Colonic mucosa (tissue), 4 donors: ENCODE measurements at regions not wholly inside any gene's neighbourhood (a gene's known extent, or its start where the extent isn't known, plus 50 kb on each side); places are given as distances from the start of the nearest gene placed in this dataset.

Source experiments
- DNase-seq: peaks from one replicate; pipeline ENCODE4 v3.0.0-alpha.2; 2020
- H3K27ac ChIP-seq: fragments of 200-600 bp; one replicate; pipeline ENCODE4 v1.8.0; 2021
- H3K27me3 ChIP-seq: fragments of 200-600 bp; one replicate; pipeline ENCODE4 v1.8.0; 2021
- H3K36me3 ChIP-seq: fragments of 200-600 bp; one replicate; pipeline ENCODE4 v1.8.0; 2021
- H3K4me1 ChIP-seq: fragments of 200-600 bp; one replicate; pipeline ENCODE4 v1.8.0; 2021; ENCODE audit warnings: mild to moderate bottlenecking
- H3K4me3 ChIP-seq: fragments of 200-600 bp; one replicate; pipeline ENCODE4 v1.8.0; 2021
- H3K9ac ChIP-seq, 2 donors: one replicate each; pipeline ENCODE4 v1.7.0; 2013; ENCODE audit warnings: control low read depth in 2 of 2, low read depth in 2 of 2, low read length in 2 of 2
- H3K9me3 ChIP-seq: fragments of 200-600 bp; one replicate; pipeline ENCODE4 v1.8.0; 2021
- CTCF ChIP-seq: fragments of 200-600 bp; IDR thresholded peaks from one replicate; pipeline ENCODE4 v1.8.0; 2022; ENCODE audit warnings: antibody characterized with exemption, mild to moderate bottlenecking
- intact Hi-C: fragments of 100-400 bp; cut with DNase I; formaldehyde crosslinking; loops from one replicate; pipeline ENCODE4 v1.14.1; 2022
- donor health status: healthy.
- donor health status: DM: no; HTN: no; CAD: no.
- donor health status: DM: no; HTN: no; CAD: no.

DNA sequence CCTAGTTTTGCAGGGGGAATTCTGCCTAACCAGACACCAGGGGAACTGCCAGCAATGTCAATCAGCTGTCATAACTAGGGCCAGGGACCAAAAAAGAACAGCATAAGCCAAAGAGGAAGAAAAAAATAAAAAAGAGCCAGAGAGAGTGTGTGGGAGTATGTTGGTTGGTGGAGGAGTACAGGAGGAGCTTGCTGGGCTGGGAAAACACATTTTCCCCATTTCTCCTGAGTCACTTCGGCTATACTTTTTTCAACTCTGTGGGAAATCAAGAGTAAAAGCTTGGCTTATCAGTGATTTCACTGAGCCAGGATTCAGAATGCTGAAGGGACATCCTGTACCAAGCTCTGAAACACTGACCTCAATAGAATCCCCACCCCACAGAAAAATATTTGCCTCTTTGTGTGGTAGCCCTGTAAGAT lies 144.7 kb upstream of the DPH6 start:
- Histone ChIP-seq H3K9me3 (no peaks in the 10 kb centered on the region), H3K4me3 (no peak overlapping the region), H3K27ac (no peak overlapping the region), H3K36me3 (no peaks in the 10 kb centered on the region), H3K27me3 (no peaks in the 10 kb centered on the region), H3K4me1 (no peaks in the 10 kb centered on the region), H3K9ac (no peak overlapping the region)
- intact Hi-C loops = no loop called here
- no peak for DNase-seq
- TF ChIP-seq CTCF = no peak

DNA sequence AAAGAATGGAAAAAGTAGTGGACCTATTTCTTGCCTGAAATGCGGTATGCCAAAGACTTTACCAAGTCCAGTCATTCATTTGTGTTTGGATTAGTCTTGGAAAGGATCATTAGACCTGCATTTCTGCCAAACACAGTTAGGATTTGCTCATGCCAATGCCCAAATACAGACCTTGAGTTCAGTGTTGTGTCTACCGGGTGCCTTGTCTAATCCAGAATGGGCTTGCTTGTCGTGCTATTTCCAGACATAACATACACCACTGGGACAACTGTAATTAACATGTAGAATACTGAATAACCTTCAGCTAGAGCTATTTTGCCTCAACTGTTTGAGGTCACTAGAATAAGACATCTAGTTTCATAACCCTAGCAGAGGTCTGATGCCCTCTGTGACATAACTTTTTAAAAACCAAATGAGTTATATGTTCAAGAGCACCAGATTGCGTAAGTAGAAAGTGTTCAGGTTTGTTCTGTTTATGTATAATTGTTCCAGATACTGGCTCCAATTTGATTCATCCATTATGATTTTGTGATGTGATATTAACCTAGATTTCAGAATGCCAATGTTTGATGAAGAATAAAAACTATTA lies 145.3 kb upstream of the DPH6 start:
- no peaks in the 10 kb centered on the region for H3K4me1 ChIP-seq
- no peaks in the 10 kb centered on the region for H3K36me3 ChIP-seq
- no peak overlapping the region for H3K27ac ChIP-seq
- intact Hi-C loops = no loop called here
- no peaks in the 10 kb centered on the region for H3K9me3 ChIP-seq
- H3K9ac ChIP-seq = no peak overlapping the region
- DNase-seq = no peak
- H3K4me3 ChIP-seq = no peak overlapping the region
- TF ChIP-seq CTCF = no peak
- no peaks in the 10 kb centered on the region for H3K27me3 ChIP-seq

DNA sequence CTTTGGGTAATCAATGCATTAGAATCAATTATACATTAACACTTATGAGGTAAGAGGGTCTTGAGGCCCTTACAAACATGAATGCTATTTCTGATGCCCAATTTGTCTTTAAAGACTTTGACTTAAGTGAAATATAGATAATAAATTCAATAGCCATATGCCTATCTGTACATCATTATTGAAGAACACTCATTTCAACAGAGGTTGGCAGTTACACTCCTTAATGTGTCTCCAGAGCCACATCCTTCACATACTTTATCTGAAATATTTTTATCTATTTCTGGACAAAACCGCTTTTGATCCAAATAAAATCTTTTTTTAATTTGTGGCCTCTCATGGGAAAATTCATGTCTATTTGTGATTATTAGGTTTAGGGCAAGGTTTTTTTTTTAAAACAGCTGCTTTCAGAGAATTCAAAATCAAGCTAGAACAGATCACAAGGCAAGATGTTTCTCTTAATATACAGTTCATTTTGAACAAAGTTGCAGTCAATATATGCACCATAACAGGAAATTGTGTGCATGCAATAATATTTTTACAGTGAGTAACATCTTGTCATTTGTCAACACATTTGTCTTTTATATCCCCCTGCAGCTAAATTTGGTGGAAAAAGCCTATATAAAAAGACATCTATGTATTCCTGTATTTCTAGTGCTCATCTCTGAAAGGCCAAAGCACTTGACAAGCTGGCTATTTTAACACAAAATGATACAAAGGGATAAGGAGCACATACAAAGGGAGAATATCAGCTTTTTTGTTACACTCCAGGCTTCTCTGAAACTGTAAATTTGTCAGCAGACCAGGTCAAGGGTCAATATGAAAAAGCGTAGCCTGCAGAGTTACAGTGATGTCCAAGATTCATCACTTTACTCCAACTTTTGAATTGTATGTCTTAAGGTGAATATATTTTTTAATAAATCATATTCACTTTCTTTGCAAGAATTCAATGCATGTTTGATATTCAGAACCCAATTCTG lies 146.2 kb upstream of the DPH6 start:
- Histone ChIP-seq H3K9ac (no peak overlapping the region), H3K9me3 (no peaks in the 10 kb centered on the region), H3K4me1 (no peaks in the 10 kb centered on the region), H3K4me3 (no peak overlapping the region), H3K27me3 (no peaks in the 10 kb centered on the region), H3K36me3 (no peaks in the 10 kb centered on the region), H3K27ac (no peak overlapping the region)
- intact Hi-C loops = no loop called here
- DNase-seq = no peak
- TF ChIP-seq CTCF = no peak

GRCh38 chr15:35693286-35693685 lies 147.3 kb upstream of the DPH6 start:
- Histone ChIP-seq H3K27me3 (no peaks in the 10 kb centered on the region), H3K9ac (no peak overlapping the region), H3K4me3 (no peak overlapping the region), H3K36me3 (no peaks in the 10 kb centered on the region), H3K4me1 (peaks cover 5% of the 10 kb centered on the region), H3K27ac (no peak overlapping the region), H3K9me3 (no peaks in the 10 kb centered on the region)
- no peak for DNase-seq
- intact Hi-C loops = no loop called here
- no peak for TF ChIP-seq CTCF

- Histone ChIP-seq H3K36me3 (no peaks in the 10 kb centered on the region), H3K27ac (no peak overlapping the region), H3K4me1 (peaks cover 9% of the 10 kb centered on the region), H3K9me3 (no peaks in the 10 kb centered on the region), H3K27me3 (no peaks in the 10 kb centered on the region), H3K4me3 (no peak overlapping the region), H3K9ac (no peak overlapping the region)
- TF ChIP-seq CTCF = no peak
- no peak for DNase-seq
- intact Hi-C loops = no loop called here
These were observed 147.9 kb upstream of the DPH6 start for GRCh38 chr15:35693886-35694285.
